ENCODE measurements at regions not wholly inside any gene's neighbourhood (a gene's known extent, or its start where the extent isn't known, plus 50 kb on each side); places are given as distances from the start of the nearest gene placed in this dataset.

DNA sequence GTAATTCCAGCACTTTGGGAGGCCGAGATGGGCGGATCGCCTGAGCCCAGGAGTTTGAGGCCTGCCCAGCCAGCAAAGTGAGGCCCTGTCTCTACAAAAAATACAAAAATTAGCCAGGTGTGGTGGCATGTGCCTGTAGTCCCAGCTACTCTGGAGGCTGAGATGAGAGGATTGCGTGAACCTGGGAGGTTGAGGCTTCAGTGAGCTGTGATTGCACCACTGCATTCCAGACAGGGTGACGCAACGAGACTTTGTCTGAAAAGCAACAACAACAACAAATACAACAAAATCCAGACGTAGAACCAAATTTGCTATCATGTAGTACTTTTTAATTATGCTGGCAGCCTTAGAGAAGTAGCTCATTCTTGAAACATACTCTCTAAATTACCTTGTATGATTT is 277.1 kb downstream of the KLF5 start:
- TF ChIP-seq ZNF274 (IDR thresholded peaks at IDR 0.05; ENCODE audit: low read depth, low read length) = no peak
- no peak for TF ChIP-seq YY1 (IDR thresholded peaks at IDR 0.05; ENCODE audit: insufficient read depth, insufficient read length)
- no peak for TF ChIP-seq SUZ12 (IDR thresholded peaks at IDR 0.05; ENCODE audit: extremely low read depth, insufficient read depth, insufficient read length)
